ENCODE measurements at regions not wholly inside any gene's neighbourhood (a gene's known extent, or its start where the extent isn't known, plus 50 kb on each side); places are given as distances from the start of the nearest gene placed in this dataset.

DNA sequence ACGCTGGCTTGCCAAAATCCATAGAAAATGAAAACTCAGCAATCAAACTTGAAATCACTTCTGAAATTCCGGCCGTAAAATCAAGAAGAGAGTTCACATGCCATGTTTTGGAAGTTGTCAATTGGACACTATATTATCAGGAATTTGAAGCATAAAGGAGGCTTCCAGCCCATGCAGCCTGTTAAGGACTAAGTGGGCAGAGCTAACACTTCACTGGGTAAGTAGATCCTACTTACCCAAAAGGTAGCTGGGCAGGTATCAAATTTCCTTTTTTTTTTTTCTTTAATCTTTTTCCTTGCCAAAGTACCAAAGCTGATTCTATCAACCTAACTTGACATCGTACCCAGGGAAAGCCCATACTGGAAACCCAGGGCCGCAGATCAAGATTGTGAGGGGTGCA, 71.5 kb upstream of the ARHGAP5 start:
- TF ChIP-seq CTCF (IDR thresholded peaks at IDR 0.05): no peak
- TF ChIP-seq POLR2A (IDR thresholded peaks at IDR 0.05): no peak
